HG03159 (cell line): ENCODE measurements at regions not wholly inside any gene's neighbourhood (a gene's known extent, or its start where the extent isn't known, plus 50 kb on each side); places are given as distances from the start of the nearest gene placed in this dataset.

Source experiments
- ATAC-seq: cut with Tn5 transposase; IDR thresholded peaks from one replicate; pipeline ENCODE4 v1.9.1; 2021; ENCODE audit warnings: mild to moderate bottlenecking, moderate library complexity; ENCODE audit not compliant: unreplicated experiment

GRCh38 chr2:180494286-180494685 lies 486.1 kb upstream of the UBE2E3 start:
- ATAC-seq, result no peak

GRCh38 chr2:180482696-180483095 lies 475.6 kb upstream of the CWC22 start:
- ATAC-seq, result no peak

GRCh38 chr2:180481998-180482397 lies 474.9 kb upstream of the CWC22 start:
- no peak for ATAC-seq

GRCh38 chr2:180478883-180479282 lies 471.8 kb upstream of the CWC22 start:
- no peak for ATAC-seq

GRCh38 chr2:180474716-180475115 lies 467.6 kb upstream of the CWC22 start:
- ATAC-seq, result no peak

- no peak for ATAC-seq
Measured at GRCh38 chr2:180473456-180473855, 466.4 kb upstream of the CWC22 start.

- ATAC-seq, result no peak
Measured at GRCh38 chr2:180472133-180472532, 465.0 kb upstream of the CWC22 start.

GRCh38 chr2:180463608-180464007 lies 456.5 kb upstream of the CWC22 start:
- no peak for ATAC-seq

GRCh38 chr2:180461761-180462160 lies 454.7 kb upstream of the CWC22 start:
- ATAC-seq, result no peak

GRCh38 chr2:180456801-180457200 lies 449.7 kb upstream of the CWC22 start:
- no peak for ATAC-seq

GRCh38 chr2:180450841-180451240 lies 443.7 kb upstream of the CWC22 start:
- ATAC-seq, result no peak

- no peak for ATAC-seq
Measured at GRCh38 chr2:180449171-180449915, 442.2 kb upstream of the CWC22 start.

- no peak for ATAC-seq
Measured at GRCh38 chr2:180446492-180446891, 439.4 kb upstream of the CWC22 start.

- ATAC-seq, result no peak
Measured at GRCh38 chr2:180443888-180444287, 436.8 kb upstream of the CWC22 start.

GRCh38 chr2:180442860-180443644 lies 436.0 kb upstream of the CWC22 start:
- ATAC-seq, result no peak

GRCh38 chr2:180419212-180419611 lies 412.1 kb upstream of the CWC22 start:
- no peak for ATAC-seq

- ATAC-seq, result no peak
Measured at GRCh38 chr2:180416627-180417026, 409.5 kb upstream of the CWC22 start.

GRCh38 chr2:180413336-180413735 lies 406.2 kb upstream of the CWC22 start:
- no peak for ATAC-seq

GRCh38 chr2:180412219-180412618 lies 405.1 kb upstream of the CWC22 start:
- ATAC-seq, result no peak

GRCh38 chr2:180411661-180412060 lies 404.6 kb upstream of the CWC22 start:
- ATAC-seq, result peak; percentile 77

- no peak for ATAC-seq
Measured at GRCh38 chr2:180406687-180407086, 399.6 kb upstream of the CWC22 start.

GRCh38 chr2:180405520-180405919 lies 398.4 kb upstream of the CWC22 start:
- ATAC-seq, result peak; percentile 63
